A549 (cell line): ENCODE measurements at regions not wholly inside any gene's neighbourhood (a gene's known extent, or its start where the extent isn't known, plus 50 kb on each side); places are given as distances from the start of the nearest gene placed in this dataset.

ENCODE experiments used
- ATAC-seq, 2 experiments: fragments of 200-7000 bp in 1 of 2; fragments of >200 bp in 1 of 2; cut with Nextera tagmentation in 1 of 2; cut with Tn5 transposase in 1 of 2; 3 replicates each; pipeline versions ENCODE4 v1.8.0 to v1.9.1; 2018 to 2020; ENCODE audit warnings: mild to moderate bottlenecking in 1 of 2, moderate library complexity in 1 of 2
- CTCF ChIA-PET: fragments of 300-600 bp; sonication (Branson Sonifier 250); formaldehyde crosslinking; extraction: SDS; loops from one replicate; lab custom pipeline; 2021; ENCODE audit warnings: antibody characterized with exemption, inconsistent platforms; lab: Yijun Ruan, JAX
- POLR2A ChIA-PET: fragments of 350-600 bp; formaldehyde crosslinking; extraction: SDS; loops from one replicate; lab custom pipeline; 2021; ENCODE audit warnings: antibody characterized with exemption, inconsistent platforms; lab: Yijun Ruan, JAX
- DNase-seq, 2 experiments: peaks; one replicate each; pipeline versions ENCODE4 v3.0.0 to v3.0.0-alpha.2; 2011 to 2016; ENCODE audit warnings: low read depth in 1 of 2, low spot score in 1 of 2
- FAIRE-seq: peaks from 2 replicates; lab custom pipeline; 2011; peaks lifted over from hg19 to GRCh38; lab: Jason Lieb, UNC
- H3K27ac ChIP-seq, 2 experiments: fragments of >200 bp; sonication (Bioruptor Twin); formaldehyde crosslinking; 3 replicates each; pipeline ENCODE4 v1.5.1; 2016 to 2017
- H3K4me1 ChIP-seq: fragments of >200 bp; sonication (Bioruptor Twin); formaldehyde crosslinking; 3 replicates; pipeline ENCODE4 v1.6.1; 2016
- H3K4me2 ChIP-seq: fragments of >200 bp; sonication (Bioruptor Twin); formaldehyde crosslinking; 3 replicates; pipeline ENCODE4 v1.6.1; 2016
- H3K4me3 ChIP-seq: fragments of >200 bp; sonication (Bioruptor Twin); formaldehyde crosslinking; 3 replicates; pipeline ENCODE4 v1.5.1; 2016
- H3K9me3 ChIP-seq: fragments of >200 bp; sonication (Bioruptor Twin); formaldehyde crosslinking; 3 replicates; pipeline ENCODE4 v1.6.1; 2016
- BHLHE40 ChIP-seq: IDR thresholded peaks from 2 replicates; pipeline ENCODE4 v1.6.1; 2012; ENCODE audit warnings: low read depth, low read length, inconsistent platforms
- CBX2 ChIP-seq: fragments of 200-600 bp; sonication (generic); IDR thresholded peaks from 2 replicates; pipeline ENCODE4 v1.6.1; 2016; ENCODE audit warnings: low read depth, mild to moderate bottlenecking, borderline replicate concordance
- CHD4 ChIP-seq: fragments of 200-600 bp; sonication (generic); IDR thresholded peaks from 2 replicates; pipeline ENCODE4 v1.6.1; 2016; ENCODE audit warnings: antibody characterized with exemption, mild to moderate bottlenecking, borderline replicate concordance
- FOSL2 ChIP-seq, 2 experiments: fragments of 450-650 bp in 1 of 2; fragments of >200 bp in 1 of 2; sonication (Bioruptor Twin) in 1 of 2; formaldehyde crosslinking; IDR thresholded peaks; 2 replicates each; pipeline versions ENCODE4 v1.5.0 to v1.6.1; 2016 to 2020; ENCODE audit warnings: mild to moderate bottlenecking in 1 of 2, moderate library complexity in 1 of 2
- JUNB ChIP-seq: fragments of >200 bp; sonication (Bioruptor Twin); formaldehyde crosslinking; IDR thresholded peaks from 2 replicates; pipeline ENCODE4 v1.6.1; 2016
- RAD21 ChIP-seq, 2 experiments: fragments of >200 bp in 1 of 2; sonication (Bioruptor Twin) in 1 of 2; formaldehyde crosslinking in 1 of 2; IDR thresholded peaks in 1 of 2; conservative IDR thresholded peaks in 1 of 2; 2 replicates in 1 of 2; 3 replicates in 1 of 2; pipeline ENCODE4 v1.6.1; 2012 to 2018; ENCODE audit warnings: inconsistent platforms in 1 of 2
- RCOR1 ChIP-seq: fragments of 150-350 bp; IDR thresholded peaks from 2 replicates; pipeline ENCODE4 v1.6.1; 2014; ENCODE audit warnings: antibody characterized with exemption, low read length, low read depth
- SREBF2 ChIP-seq: fragments of 450-650 bp; IDR thresholded peaks from 2 replicates; pipeline ENCODE4 v1.6.1; 2014; ENCODE audit warnings: mild to moderate bottlenecking, moderate library complexity
- TFCP2L1 ChIP-seq: fragments of 250-450 bp; sonication (Bioruptor Pico); IDR thresholded peaks from 2 replicates; pipeline ENCODE4 v1.5.0; 2021; ENCODE audit warnings: mild to moderate bottlenecking
- ZC3H11A ChIP-seq: fragments of 450-650 bp; IDR thresholded peaks from 2 replicates; pipeline ENCODE4 v1.6.1; 2014; ENCODE audit warnings: antibody characterized with exemption, mild to moderate bottlenecking
- ZNF302 ChIP-seq: fragments of 250-450 bp; sonication (Bioruptor Pico); IDR thresholded peaks from 2 replicates; pipeline ENCODE4 v1.9.0; 2021; ENCODE audit warnings: inconsistent platforms, mild to moderate bottlenecking, moderate library complexity
- WGBS: methylation state at CpG from one replicate; pipeline ENCODE4 v1.1.6; 2017; ENCODE audit errors: missing lambda C conversion rate; 5-methylcytosine and 5-hydroxymethylcytosine counted together
- TF ChIP-seq, protein P1 (sequence below): IDR thresholded peaks from 2 replicates; pipeline ENCODE4 v1.6.1; 2012
- TF ChIP-seq, protein P2 (sequence below): fragments of 250-450 bp; sonication (Bioruptor Pico); IDR thresholded peaks from 2 replicates; pipeline ENCODE4 v1.5.0; 2021; ENCODE audit warnings: mild to moderate bottlenecking, moderate library complexity, borderline replicate concordance

DNA sequence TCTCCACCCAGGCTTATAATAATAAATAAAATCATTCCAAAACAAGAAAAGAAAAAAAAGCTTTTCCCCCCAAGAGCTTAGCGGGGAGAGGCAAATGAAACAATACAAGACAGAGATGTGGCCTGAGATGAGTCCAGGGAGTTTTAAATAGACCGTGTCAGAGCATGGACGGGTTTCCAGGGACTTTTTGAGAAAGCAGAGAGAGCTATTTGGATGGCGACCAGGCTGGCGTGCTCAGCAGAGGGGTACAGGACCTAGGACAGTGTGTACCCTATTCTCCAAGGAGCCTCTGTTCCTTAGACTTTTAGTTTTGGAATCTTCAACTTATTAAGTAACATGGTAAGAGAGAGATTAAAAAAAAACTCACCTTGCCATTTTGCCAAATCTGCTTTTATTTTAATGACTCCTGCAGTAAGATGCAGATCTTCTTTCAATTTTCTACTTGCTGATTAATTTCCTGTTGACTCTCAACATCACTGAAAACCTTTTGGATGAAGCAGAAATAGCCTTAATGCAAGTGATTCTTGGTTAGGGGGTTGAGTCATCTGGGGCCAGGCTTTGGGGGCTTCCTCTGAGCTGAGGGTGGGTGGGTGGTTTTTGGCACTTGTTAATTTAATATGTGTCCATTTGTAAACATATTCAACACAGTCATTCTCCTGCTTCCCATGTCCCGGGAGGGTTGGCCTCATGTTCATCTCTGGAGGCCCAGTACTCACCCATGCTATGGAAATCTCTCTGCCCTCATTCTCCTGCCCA is 49.6 kb upstream of the OSMR start:
- TF ChIP-seq, protein P1, sequence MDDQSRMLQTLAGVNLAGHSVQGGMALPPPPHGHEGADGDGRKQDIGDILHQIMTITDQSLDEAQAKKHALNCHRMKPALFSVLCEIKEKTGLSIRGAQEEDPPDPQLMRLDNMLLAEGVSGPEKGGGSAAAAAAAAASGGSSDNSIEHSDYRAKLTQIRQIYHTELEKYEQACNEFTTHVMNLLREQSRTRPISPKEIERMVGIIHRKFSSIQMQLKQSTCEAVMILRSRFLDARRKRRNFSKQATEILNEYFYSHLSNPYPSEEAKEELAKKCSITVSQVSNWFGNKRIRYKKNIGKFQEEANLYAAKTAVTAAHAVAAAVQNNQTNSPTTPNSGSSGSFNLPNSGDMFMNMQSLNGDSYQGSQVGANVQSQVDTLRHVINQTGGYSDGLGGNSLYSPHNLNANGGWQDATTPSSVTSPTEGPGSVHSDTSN, result no peak
- TF ChIP-seq, protein P2, sequence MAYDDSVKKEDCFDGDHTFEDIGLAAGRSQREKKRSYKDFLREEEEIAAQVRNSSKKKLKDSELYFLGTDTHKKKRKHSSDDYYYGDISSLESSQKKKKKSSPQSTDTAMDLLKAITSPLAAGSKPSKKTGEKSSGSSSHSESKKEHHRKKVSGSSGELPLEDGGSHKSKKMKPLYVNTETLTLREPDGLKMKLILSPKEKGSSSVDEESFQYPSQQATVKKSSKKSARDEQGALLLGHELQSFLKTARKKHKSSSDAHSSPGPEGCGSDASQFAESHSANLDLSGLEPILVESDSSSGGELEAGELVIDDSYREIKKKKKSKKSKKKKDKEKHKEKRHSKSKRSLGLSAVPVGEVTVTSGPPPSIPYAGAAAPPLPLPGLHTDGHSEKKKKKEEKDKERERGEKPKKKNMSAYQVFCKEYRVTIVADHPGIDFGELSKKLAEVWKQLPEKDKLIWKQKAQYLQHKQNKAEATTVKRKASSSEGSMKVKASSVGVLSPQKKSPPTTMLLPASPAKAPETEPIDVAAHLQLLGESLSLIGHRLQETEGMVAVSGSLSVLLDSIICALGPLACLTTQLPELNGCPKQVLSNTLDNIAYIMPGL (CRISPR knock-in tag), result no peak
- TF ChIP-seq ZNF302 (CRISPR knock-in tag) (no peak), FOSL2 (IDR thresholded peaks at IDR 0.05) (no peak), FOSL2 (CRISPR knock-in tag; IDR thresholded peaks at IDR 0.05) (no peak), CBX2 (no peak), RAD21 (conservative IDR thresholded peaks at IDR 0.05 in 1 of 2, IDR thresholded peaks at IDR 0.05 in 1 of 2) (no peak), JUNB (no peak), SREBF2 (no peak), BHLHE40 (no peak), RCOR1 (no peak), TFCP2L1 (CRISPR knock-in tag) (no peak), CHD4 (no peak), ZC3H11A (no peak)
- CTCF ChIA-PET, result interaction anchor here (1.4 to 8.7 kb wide), 5 partner anchors 13 to 375 kb away, joined by 3 to 66 read pairs (median 5); no protein-coding TSS in a partner anchor
- H3K9me3 ChIP-seq, result no peaks in the 10 kb centered on the region
- no peaks in the 10 kb centered on the region for H3K4me1 ChIP-seq
- no peak overlapping the region for H3K4me2 ChIP-seq
- no peak for FAIRE-seq
- no peak overlapping the region for H3K4me3 ChIP-seq
- ATAC-seq, result no peak
- POLR2A ChIA-PET, result no interaction called here
- no peak overlapping the region for H3K27ac ChIP-seq
- WGBS, result 72% methylated on average over 6 of the region's 6 CpGs
- no peak for DNase-seq
